ENCODE measurements at regions not wholly inside any gene's neighbourhood (a gene's known extent, or its start where the extent isn't known, plus 50 kb on each side); places are given as distances from the start of the nearest gene placed in this dataset.

- Histone ChIP-seq H3K4me2 (ENCODE audit: low read length) (no peak overlapping the region), H2AFZ (ENCODE audit: low read depth, low read length) (no peak overlapping the region), H3K27ac (ENCODE audit: low read depth, low read length) (no peak overlapping the region), H3K9ac (ENCODE audit: low read length) (no peak overlapping the region), H3K4me3 (ENCODE audit: insufficient read depth, low read depth, low read length) (no peak overlapping the region), H4K20me1 (ENCODE audit: insufficient read depth, low read length) (no peaks in the 10 kb centered on the region), H3K4me1 (ENCODE audit: insufficient read depth, low read length) (no peaks in the 10 kb centered on the region), H3K79me2 (ENCODE audit: insufficient read depth, low read length) (no peaks in the 10 kb centered on the region), H3K27me3 (ENCODE audit: insufficient read depth, low read length) (no peaks in the 10 kb centered on the region), H3K9me3 (ENCODE audit: insufficient read depth, low read depth, low read length) (no peaks in the 10 kb centered on the region), H3K36me3 (ENCODE audit: insufficient read depth, low read length) (no peaks in the 10 kb centered on the region)
- FAIRE-seq (no peak), DNase-seq (ENCODE audit: low read depth) (no peak)
- H3K9me3 Mint-ChIP-seq (ENCODE audit: unreplicated experiment) = no peaks in the 10 kb centered on the region
- peaks cover 14% of the 10 kb centered on the region for H3K4me1 Mint-ChIP-seq (ENCODE audit: low read depth, unreplicated experiment)
- H3K27ac Mint-ChIP-seq (ENCODE audit: unreplicated experiment) = no peak overlapping the region
- H3K36me3 Mint-ChIP-seq (ENCODE audit: low read depth, unreplicated experiment) = no peaks in the 10 kb centered on the region
- H3K4me3 Mint-ChIP-seq (ENCODE audit: unreplicated experiment) = no peak overlapping the region
- no peaks in the 10 kb centered on the region for H3K27me3 Mint-ChIP-seq (ENCODE audit: low read depth, unreplicated experiment)
- TF ChIP-seq EZH2 (IDR thresholded peaks at IDR 0.05; ENCODE audit: insufficient read depth, low read length) (no peak), CTCF (IDR thresholded peaks at IDR 0.05; ENCODE audit: insufficient read depth, low read depth, low read length) (no peak)
Measured at GRCh38 chr12:71300772-71301675, 138.6 kb upstream of the LGR5 start.

GRCh38 chr12:71299541-71300376, 139.8 kb upstream of the LGR5 start:
- H3K4me1 Mint-ChIP-seq (ENCODE audit: low read depth, unreplicated experiment) = peaks cover 14% of the 10 kb centered on the region
- Histone ChIP-seq H3K79me2 (ENCODE audit: insufficient read depth, low read length) (no peaks in the 10 kb centered on the region), H3K9me3 (ENCODE audit: insufficient read depth, low read depth, low read length) (no peaks in the 10 kb centered on the region), H3K4me2 (ENCODE audit: low read length) (no peak overlapping the region), H3K27me3 (ENCODE audit: insufficient read depth, low read length) (no peaks in the 10 kb centered on the region), H3K27ac (ENCODE audit: low read depth, low read length) (no peak overlapping the region), H3K4me3 (ENCODE audit: insufficient read depth, low read depth, low read length) (no peak overlapping the region), H3K36me3 (ENCODE audit: insufficient read depth, low read length) (no peaks in the 10 kb centered on the region), H4K20me1 (ENCODE audit: insufficient read depth, low read length) (no peaks in the 10 kb centered on the region), H3K4me1 (ENCODE audit: insufficient read depth, low read length) (no peaks in the 10 kb centered on the region), H3K9ac (ENCODE audit: low read length) (no peak overlapping the region), H2AFZ (ENCODE audit: low read depth, low read length) (no peak overlapping the region)
- no peaks in the 10 kb centered on the region for H3K9me3 Mint-ChIP-seq (ENCODE audit: unreplicated experiment)
- DNase-seq (ENCODE audit: low read depth) = peak; percentile 21
- no peaks in the 10 kb centered on the region for H3K27me3 Mint-ChIP-seq (ENCODE audit: low read depth, unreplicated experiment)
- no peak overlapping the region for H3K27ac Mint-ChIP-seq (ENCODE audit: unreplicated experiment)
- FAIRE-seq = no peak
- no peak overlapping the region for H3K4me3 Mint-ChIP-seq (ENCODE audit: unreplicated experiment)
- TF ChIP-seq CTCF (IDR thresholded peaks at IDR 0.05; ENCODE audit: insufficient read depth, low read depth, low read length) = no peak
- no peak for TF ChIP-seq EZH2 (IDR thresholded peaks at IDR 0.05; ENCODE audit: insufficient read depth, low read length)
- H3K36me3 Mint-ChIP-seq (ENCODE audit: low read depth, unreplicated experiment) = no peaks in the 10 kb centered on the region

Measured in astrocyte (in vitro differentiated cells and primary cell).